Cardiac muscle cell (in vitro differentiated cells and primary cell): ENCODE measurements at regions not wholly inside any gene's neighbourhood (a gene's known extent, or its start where the extent isn't known, plus 50 kb on each side); places are given as distances from the start of the nearest gene placed in this dataset.
A peak's percentile ranks its signal among the peaks of the same experiment; 100 is the strongest.

Experiments
- DNase-seq, 2 donors: peaks; one replicate each; pipeline versions ENCODE4 v3.0.0 to v3.0.0-alpha.2; 2010 to 2017; ENCODE audit warnings: low read depth in 1 of 2, low spot score in 1 of 2
- H3K27ac ChIP-seq: fragments of 200-600 bp; sonication (generic); 2 replicates; pipeline ENCODE4 v1.5.1; 2016
- H3K27me3 ChIP-seq: fragments of 200-600 bp; sonication (generic); 2 replicates; pipeline ENCODE4 v1.6.0; 2016; ENCODE audit warnings: control low read depth
- H3K36me3 ChIP-seq: fragments of 200-600 bp; sonication (generic); 2 replicates; pipeline ENCODE4 v1.5.1; 2016; ENCODE audit warnings: control low read depth
- H3K4me1 ChIP-seq: fragments of 200-600 bp; sonication (generic); 2 replicates; pipeline ENCODE4 v1.8.1; 2017; ENCODE audit warnings: low read depth, mild to moderate bottlenecking, mixed run types
- H3K4me3 ChIP-seq: fragments of 200-600 bp; sonication (generic); 2 replicates; pipeline ENCODE4 v1.5.1; 2016; ENCODE audit warnings: mild to moderate bottlenecking
- H3K9me3 ChIP-seq: fragments of 200-600 bp; sonication (generic); 2 replicates; pipeline ENCODE4 v1.5.1; 2017; ENCODE audit warnings: low read depth, mild to moderate bottlenecking, control low read depth
- CTCF ChIP-seq: IDR thresholded peaks from 2 replicates; pipeline ENCODE4 v1.5.1; 2012; ENCODE audit warnings: low read depth, mild to moderate bottlenecking, low read length

GRCh38 chr12:76232013-76232412 lies 116.2 kb downstream of the BBS10 start:
- H3K4me3 ChIP-seq: no peak overlapping the region
- H3K9me3 ChIP-seq: no peaks in the 10 kb centered on the region
- no peaks in the 10 kb centered on the region for H3K4me1 ChIP-seq
- H3K27ac ChIP-seq: no peak overlapping the region
- H3K27me3 ChIP-seq: no peaks in the 10 kb centered on the region
- no peaks in the 10 kb centered on the region for H3K36me3 ChIP-seq
- DNase-seq: no peak
- no peak for TF ChIP-seq CTCF

- Histone ChIP-seq H3K4me3 (no peak overlapping the region), H3K36me3 (no peaks in the 10 kb centered on the region), H3K9me3 (no peaks in the 10 kb centered on the region), H3K27ac (no peak overlapping the region), H3K4me1 (no peaks in the 10 kb centered on the region), H3K27me3 (no peaks in the 10 kb centered on the region)
- no peak for DNase-seq
- no peak for TF ChIP-seq CTCF
These were observed 121.3 kb downstream of the BBS10 start for GRCh38 chr12:76226956-76227355.

- Histone ChIP-seq H3K36me3 (no peaks in the 10 kb centered on the region), H3K27me3 (no peaks in the 10 kb centered on the region), H3K9me3 (no peaks in the 10 kb centered on the region), H3K4me3 (no peak overlapping the region), H3K4me1 (no peaks in the 10 kb centered on the region), H3K27ac (no peak overlapping the region)
- peak in 1 of 2 donors; percentile 75 for DNase-seq
- TF ChIP-seq CTCF: no peak
These were observed 121.8 kb downstream of the BBS10 start for GRCh38 chr12:76226397-76226796.

GRCh38 chr12:76223869-76224268 lies 124.3 kb downstream of the BBS10 start:
- Histone ChIP-seq H3K36me3 (no peaks in the 10 kb centered on the region), H3K27me3 (no peaks in the 10 kb centered on the region), H3K9me3 (no peaks in the 10 kb centered on the region), H3K4me3 (no peak overlapping the region), H3K27ac (no peak overlapping the region), H3K4me1 (no peaks in the 10 kb centered on the region)
- DNase-seq: no peak
- TF ChIP-seq CTCF: no peak

GRCh38 chr12:76220980-76221379 lies 127.2 kb downstream of the BBS10 start:
- DNase-seq: no peak
- H3K36me3 ChIP-seq: no peaks in the 10 kb centered on the region
- no peaks in the 10 kb centered on the region for H3K9me3 ChIP-seq
- no peak overlapping the region for H3K27ac ChIP-seq
- no peaks in the 10 kb centered on the region for H3K4me1 ChIP-seq
- no peak overlapping the region for H3K4me3 ChIP-seq
- no peaks in the 10 kb centered on the region for H3K27me3 ChIP-seq
- no peak for TF ChIP-seq CTCF

- H3K27me3 ChIP-seq: no peaks in the 10 kb centered on the region
- no peaks in the 10 kb centered on the region for H3K9me3 ChIP-seq
- H3K36me3 ChIP-seq: no peaks in the 10 kb centered on the region
- no peak for DNase-seq
- no peak for TF ChIP-seq CTCF
- H3K4me1 ChIP-seq: no peaks in the 10 kb centered on the region
- no peak overlapping the region for H3K4me3 ChIP-seq
- no peak overlapping the region for H3K27ac ChIP-seq
These were observed 128.4 kb downstream of the BBS10 start for GRCh38 chr12:76219806-76220205.
